HG02610 (cell line): ENCODE measurements at regions not wholly inside any gene's neighbourhood (a gene's known extent, or its start where the extent isn't known, plus 50 kb on each side); places are given as distances from the start of the nearest gene placed in this dataset.

Source experiments
- ATAC-seq: cut with Tn5 transposase; IDR thresholded peaks from one replicate; pipeline ENCODE4 v1.9.1; 2021; ENCODE audit warnings: mild to moderate bottlenecking, moderate library complexity; ENCODE audit not compliant: unreplicated experiment

GRCh38 chr15:89421219-89421618, 75.2 kb downstream of the RHCG start:
- no peak for ATAC-seq

- no peak for ATAC-seq
Measured at GRCh38 chr15:89419370-89419984, 76.9 kb downstream of the RHCG start.

- no peak for ATAC-seq
Measured at GRCh38 chr15:89417206-89417725, 79.1 kb downstream of the RHCG start.

GRCh38 chr15:89416339-89417183, 79.8 kb downstream of the RHCG start:
- peak; percentile 83 for ATAC-seq

GRCh38 chr15:89414571-89414970, 79.9 kb upstream of the POLG start:
- no peak for ATAC-seq

GRCh38 chr15:89413877-89414276, 79.3 kb upstream of the POLG start:
- ATAC-seq = no peak

GRCh38 chr15:89412905-89413411, 78.3 kb upstream of the POLG start:
- no peak for ATAC-seq

GRCh38 chr15:89410039-89410435, 75.4 kb upstream of the POLG start:
- ATAC-seq = no peak

GRCh38 chr15:89409184-89410038, 74.8 kb upstream of the POLG start:
- ATAC-seq = no peak

GRCh38 chr15:89408372-89409183, 74.0 kb upstream of the POLG start:
- no peak for ATAC-seq

GRCh38 chr15:89406940-89407607, 72.5 kb upstream of the POLG start:
- no peak for ATAC-seq

GRCh38 chr15:89406218-89406939, 71.8 kb upstream of the POLG start:
- ATAC-seq = no peak

GRCh38 chr15:89405494-89405893, 70.9 kb upstream of the POLG start:
- ATAC-seq = no peak

- no peak for ATAC-seq
Measured at GRCh38 chr15:89404023-89404422, 69.4 kb upstream of the POLG start.

- ATAC-seq = no peak
Measured at GRCh38 chr15:89402518-89402805, 67.8 kb upstream of the POLG start.

GRCh38 chr15:89401631-89402517, 67.2 kb upstream of the POLG start:
- ATAC-seq = no peak

GRCh38 chr15:89400782-89401545, 66.3 kb upstream of the POLG start:
- no peak for ATAC-seq
